ENCODE measurements at regions not wholly inside any gene's neighbourhood (a gene's known extent, or its start where the extent isn't known, plus 50 kb on each side); places are given as distances from the start of the nearest gene placed in this dataset.

DNA sequence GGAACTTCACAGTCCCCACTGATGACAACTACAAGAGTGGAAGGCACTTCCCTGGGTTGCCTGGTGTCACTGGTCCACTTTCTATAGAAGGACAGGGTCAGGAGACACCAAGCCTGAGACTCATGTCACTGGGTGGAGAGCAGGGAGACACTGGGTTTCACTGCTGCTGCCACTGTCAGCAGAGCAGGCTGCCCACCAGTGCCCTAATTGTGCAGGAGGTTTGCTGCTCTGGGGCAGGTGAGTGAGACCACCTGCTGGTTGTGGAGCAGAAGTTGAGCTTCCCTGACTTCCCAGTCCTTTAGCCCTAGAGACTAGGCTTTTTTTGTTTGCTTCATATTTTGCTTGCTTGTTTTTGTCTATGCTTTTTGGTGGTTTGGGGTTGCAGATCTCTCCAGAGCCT is 528.4 kb upstream of the RGMA start:
- TF ChIP-seq, protein P1, sequence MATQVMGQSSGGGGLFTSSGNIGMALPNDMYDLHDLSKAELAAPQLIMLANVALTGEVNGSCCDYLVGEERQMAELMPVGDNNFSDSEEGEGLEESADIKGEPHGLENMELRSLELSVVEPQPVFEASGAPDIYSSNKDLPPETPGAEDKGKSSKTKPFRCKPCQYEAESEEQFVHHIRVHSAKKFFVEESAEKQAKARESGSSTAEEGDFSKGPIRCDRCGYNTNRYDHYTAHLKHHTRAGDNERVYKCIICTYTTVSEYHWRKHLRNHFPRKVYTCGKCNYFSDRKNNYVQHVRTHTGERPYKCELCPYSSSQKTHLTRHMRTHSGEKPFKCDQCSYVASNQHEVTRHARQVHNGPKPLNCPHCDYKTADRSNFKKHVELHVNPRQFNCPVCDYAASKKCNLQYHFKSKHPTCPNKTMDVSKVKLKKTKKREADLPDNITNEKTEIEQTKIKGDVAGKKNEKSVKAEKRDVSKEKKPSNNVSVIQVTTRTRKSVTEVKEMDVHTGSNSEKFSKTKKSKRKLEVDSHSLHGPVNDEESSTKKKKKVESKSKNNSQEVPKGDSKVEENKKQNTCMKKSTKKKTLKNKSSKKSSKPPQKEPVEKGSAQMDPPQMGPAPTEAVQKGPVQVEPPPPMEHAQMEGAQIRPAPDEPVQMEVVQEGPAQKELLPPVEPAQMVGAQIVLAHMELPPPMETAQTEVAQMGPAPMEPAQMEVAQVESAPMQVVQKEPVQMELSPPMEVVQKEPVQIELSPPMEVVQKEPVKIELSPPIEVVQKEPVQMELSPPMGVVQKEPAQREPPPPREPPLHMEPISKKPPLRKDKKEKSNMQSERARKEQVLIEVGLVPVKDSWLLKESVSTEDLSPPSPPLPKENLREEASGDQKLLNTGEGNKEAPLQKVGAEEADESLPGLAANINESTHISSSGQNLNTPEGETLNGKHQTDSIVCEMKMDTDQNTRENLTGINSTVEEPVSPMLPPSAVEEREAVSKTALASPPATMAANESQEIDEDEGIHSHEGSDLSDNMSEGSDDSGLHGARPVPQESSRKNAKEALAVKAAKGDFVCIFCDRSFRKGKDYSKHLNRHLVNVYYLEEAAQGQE (IDR thresholded peaks at IDR 0.05; ENCODE audit: borderline replicate concordance), result no peak
- TF ChIP-seq, protein P1 (CRISPR knock-in tag; IDR thresholded peaks at IDR 0.05; ENCODE audit: low read depth), result no peak
- no peak for TF ChIP-seq POLR3A (IDR thresholded peaks at IDR 0.05; ENCODE audit: borderline replicate concordance, extremely low read depth, insufficient read depth, insufficient read length)
- TF ChIP-seq, protein P2, sequence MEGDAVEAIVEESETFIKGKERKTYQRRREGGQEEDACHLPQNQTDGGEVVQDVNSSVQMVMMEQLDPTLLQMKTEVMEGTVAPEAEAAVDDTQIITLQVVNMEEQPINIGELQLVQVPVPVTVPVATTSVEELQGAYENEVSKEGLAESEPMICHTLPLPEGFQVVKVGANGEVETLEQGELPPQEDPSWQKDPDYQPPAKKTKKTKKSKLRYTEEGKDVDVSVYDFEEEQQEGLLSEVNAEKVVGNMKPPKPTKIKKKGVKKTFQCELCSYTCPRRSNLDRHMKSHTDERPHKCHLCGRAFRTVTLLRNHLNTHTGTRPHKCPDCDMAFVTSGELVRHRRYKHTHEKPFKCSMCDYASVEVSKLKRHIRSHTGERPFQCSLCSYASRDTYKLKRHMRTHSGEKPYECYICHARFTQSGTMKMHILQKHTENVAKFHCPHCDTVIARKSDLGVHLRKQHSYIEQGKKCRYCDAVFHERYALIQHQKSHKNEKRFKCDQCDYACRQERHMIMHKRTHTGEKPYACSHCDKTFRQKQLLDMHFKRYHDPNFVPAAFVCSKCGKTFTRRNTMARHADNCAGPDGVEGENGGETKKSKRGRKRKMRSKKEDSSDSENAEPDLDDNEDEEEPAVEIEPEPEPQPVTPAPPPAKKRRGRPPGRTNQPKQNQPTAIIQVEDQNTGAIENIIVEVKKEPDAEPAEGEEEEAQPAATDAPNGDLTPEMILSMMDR (IDR thresholded peaks at IDR 0.05 in 2 of 3, conservative IDR thresholded peaks at IDR 0.05 in 1 of 3; ENCODE audit: insufficient read depth in 2 of 3, low read depth in 1 of 3, low read length in 3 of 3), result no peak
- TF ChIP-seq, protein P3, sequence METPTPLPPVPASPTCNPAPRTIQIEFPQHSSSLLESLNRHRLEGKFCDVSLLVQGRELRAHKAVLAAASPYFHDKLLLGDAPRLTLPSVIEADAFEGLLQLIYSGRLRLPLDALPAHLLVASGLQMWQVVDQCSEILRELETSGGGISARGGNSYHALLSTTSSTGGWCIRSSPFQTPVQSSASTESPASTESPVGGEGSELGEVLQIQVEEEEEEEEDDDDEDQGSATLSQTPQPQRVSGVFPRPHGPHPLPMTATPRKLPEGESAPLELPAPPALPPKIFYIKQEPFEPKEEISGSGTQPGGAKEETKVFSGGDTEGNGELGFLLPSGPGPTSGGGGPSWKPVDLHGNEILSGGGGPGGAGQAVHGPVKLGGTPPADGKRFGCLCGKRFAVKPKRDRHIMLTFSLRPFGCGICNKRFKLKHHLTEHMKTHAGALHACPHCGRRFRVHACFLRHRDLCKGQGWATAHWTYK (CRISPR knock-in tag; IDR thresholded peaks at IDR 0.05), result no peak
- TF ChIP-seq MTA2 (IDR thresholded peaks at IDR 0.05; ENCODE audit: low read depth), result no peak
- TF ChIP-seq JUN (IDR thresholded peaks at IDR 0.05; ENCODE audit: borderline replicate concordance, low read depth, low read length), result no peak
- no peak for TF ChIP-seq JUN (CRISPR knock-in tag; IDR thresholded peaks at IDR 0.05; ENCODE audit: borderline replicate concordance)
- no peak for TF ChIP-seq RBM22 (IDR thresholded peaks at IDR 0.05; ENCODE audit: low read depth, low read length, poor library complexity, severe bottlenecking)
- no peak for TF ChIP-seq EP300 (IDR thresholded peaks at IDR 0.05; ENCODE audit: low read length)
- TF ChIP-seq PHF20 (IDR thresholded peaks at IDR 0.05; ENCODE audit: partially characterized antibody), result no peak
- TF ChIP-seq TBP (optimal IDR thresholded peaks at IDR 0.05; ENCODE audit: low read depth, low read length), result no peak
- TF ChIP-seq, protein P4, sequence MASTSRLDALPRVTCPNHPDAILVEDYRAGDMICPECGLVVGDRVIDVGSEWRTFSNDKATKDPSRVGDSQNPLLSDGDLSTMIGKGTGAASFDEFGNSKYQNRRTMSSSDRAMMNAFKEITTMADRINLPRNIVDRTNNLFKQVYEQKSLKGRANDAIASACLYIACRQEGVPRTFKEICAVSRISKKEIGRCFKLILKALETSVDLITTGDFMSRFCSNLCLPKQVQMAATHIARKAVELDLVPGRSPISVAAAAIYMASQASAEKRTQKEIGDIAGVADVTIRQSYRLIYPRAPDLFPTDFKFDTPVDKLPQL (IDR thresholded peaks at IDR 0.05; ENCODE audit: extremely low read depth, insufficient read length), result no peak
- no peak for TF ChIP-seq YY1 (IDR thresholded peaks at IDR 0.05; ENCODE audit: borderline replicate concordance in 1 of 3, control insufficient read depth in 1 of 3, extremely low read depth in 1 of 3, insufficient read depth in 3 of 3, insufficient read length in 1 of 3, insufficient replicate concordance in 2 of 3, low read depth in 1 of 3, low read length in 2 of 3)
- TF ChIP-seq ZFX (CRISPR knock-in tag; IDR thresholded peaks at IDR 0.05), result no peak
- no peak for TF ChIP-seq ZNF133 (CRISPR knock-in tag; IDR thresholded peaks at IDR 0.05)

All from K562 (cell line).